NCI-H345 (cell line): ENCODE measurements at regions not wholly inside any gene's neighbourhood (a gene's known extent, or its start where the extent isn't known, plus 50 kb on each side); places are given as distances from the start of the nearest gene placed in this dataset.

ENCODE experiments used
- DNase-seq: peaks from one replicate; lab custom pipeline; 2025; lab: John Stamatoyannopoulos, UW

GRCh38 chr6:78390066-78390465, 477.3 kb upstream of the IRAK1BP1 start:
- no peak for DNase-seq

- DNase-seq = no peak
These were observed 469.9 kb upstream of the IRAK1BP1 start for GRCh38 chr6:78397499-78397898.

- DNase-seq = no peak
These were observed 469.1 kb upstream of the IRAK1BP1 start for GRCh38 chr6:78398292-78398691.

GRCh38 chr6:78400076-78400475, 467.3 kb upstream of the IRAK1BP1 start:
- no peak for DNase-seq

- no peak for DNase-seq
These were observed 440.0 kb upstream of the IRAK1BP1 start for GRCh38 chr6:78427386-78427785.

- DNase-seq = no peak
These were observed 436.8 kb upstream of the IRAK1BP1 start for GRCh38 chr6:78430521-78430920.

GRCh38 chr6:78435671-78436070, 431.7 kb upstream of the IRAK1BP1 start:
- DNase-seq = no peak

GRCh38 chr6:78436335-78436734, 431.0 kb upstream of the IRAK1BP1 start:
- DNase-seq = no peak

- no peak for DNase-seq
These were observed 429.2 kb upstream of the IRAK1BP1 start for GRCh38 chr6:78438135-78438534.

GRCh38 chr6:78460711-78461110, 406.6 kb upstream of the IRAK1BP1 start:
- DNase-seq = no peak

GRCh38 chr6:78462728-78463127, 404.6 kb upstream of the IRAK1BP1 start:
- DNase-seq = no peak

- no peak for DNase-seq
These were observed 402.2 kb upstream of the IRAK1BP1 start for GRCh38 chr6:78465059-78465634.

- no peak for DNase-seq
These were observed 390.8 kb upstream of the IRAK1BP1 start for GRCh38 chr6:78476561-78476960.

- no peak for DNase-seq
These were observed 384.4 kb upstream of the IRAK1BP1 start for GRCh38 chr6:78482801-78483552.

GRCh38 chr6:78483553-78484197, 383.7 kb upstream of the IRAK1BP1 start:
- no peak for DNase-seq

- no peak for DNase-seq
These were observed 382.9 kb upstream of the IRAK1BP1 start for GRCh38 chr6:78484198-78485064.

GRCh38 chr6:78487401-78487800, 379.9 kb upstream of the IRAK1BP1 start:
- DNase-seq = no peak

- DNase-seq = no peak
These were observed 377.5 kb upstream of the IRAK1BP1 start for GRCh38 chr6:78489874-78490273.

GRCh38 chr6:78492351-78493017, 374.9 kb upstream of the IRAK1BP1 start:
- no peak for DNase-seq

GRCh38 chr6:78500299-78501089, 366.9 kb upstream of the IRAK1BP1 start:
- DNase-seq = no peak

GRCh38 chr6:78502386-78502887, 364.9 kb upstream of the IRAK1BP1 start:
- DNase-seq = no peak
